HUES6 (cell line): ENCODE measurements at regions not wholly inside any gene's neighbourhood (a gene's known extent, or its start where the extent isn't known, plus 50 kb on each side); places are given as distances from the start of the nearest gene placed in this dataset.

Experiments
- H3K27ac ChIP-seq: 2 replicates; pipeline ENCODE4 v1.7.0; 2013; ENCODE audit warnings: low read depth, mild to moderate bottlenecking, low read length, inconsistent platforms
- H3K27me3 ChIP-seq: 2 replicates; pipeline ENCODE4 v1.6.1; 2013; ENCODE audit warnings: low read length; ENCODE audit not compliant: control insufficient read depth, insufficient read depth
- H3K36me3 ChIP-seq: 2 replicates; pipeline ENCODE4 v1.6.1; 2013; ENCODE audit warnings: low read length; ENCODE audit not compliant: control insufficient read depth, insufficient read depth
- H3K4me1 ChIP-seq: 2 replicates; pipeline ENCODE4 v1.6.1; 2013; ENCODE audit warnings: low read length; ENCODE audit not compliant: control insufficient read depth, insufficient read depth
- H3K4me3 ChIP-seq: 2 replicates; pipeline ENCODE4 v1.5.1; 2013; ENCODE audit warnings: low read depth, low read length
- H3K9ac ChIP-seq: one replicate; pipeline ENCODE4 v1.6.1; 2013; ENCODE audit warnings: mild to moderate bottlenecking, low read length
- H3K9me3 ChIP-seq: 2 replicates; pipeline ENCODE4 v1.6.1; 2013; ENCODE audit warnings: low read depth, low read length; ENCODE audit not compliant: control insufficient read depth, insufficient read depth

GRCh38 chr12:5343711-5344110 lies 88.2 kb upstream of the NTF3 start:
- Histone ChIP-seq H3K4me1 (peaks cover 6% of the 10 kb centered on the region; the same call in 1 of the 2 replicates), H3K4me3 (no peak overlapping the region), H3K9ac (no peak overlapping the region), H3K27ac (no peak overlapping the region), H3K36me3 (no peaks in the 10 kb centered on the region), H3K27me3 (no peaks in the 10 kb centered on the region), H3K9me3 (no peaks in the 10 kb centered on the region)

- no peak overlapping the region for H3K4me3 ChIP-seq
- H3K9ac ChIP-seq: no peak overlapping the region
- H3K4me1 ChIP-seq: peaks cover 6% of the 10 kb centered on the region; the same call in 1 of the 2 replicates
Observed at GRCh38 chr12:5344131-5344530, 87.8 kb upstream of the NTF3 start.

GRCh38 chr12:5345534-5345933 lies 86.4 kb upstream of the NTF3 start:
- no peak overlapping the region for H3K27ac ChIP-seq
- no peaks in the 10 kb centered on the region for H3K9me3 ChIP-seq
- H3K4me3 ChIP-seq: no peak overlapping the region
- no peaks in the 10 kb centered on the region for H3K27me3 ChIP-seq
- H3K4me1 ChIP-seq: peaks cover 6% of the 10 kb centered on the region; the same call in 1 of the 2 replicates
- H3K36me3 ChIP-seq: no peaks in the 10 kb centered on the region
- H3K9ac ChIP-seq: no peak overlapping the region

More at GRCh38 chr12:5344131-5344530, 87.8 kb upstream of the NTF3 start:
- Histone ChIP-seq H3K27me3 (no peaks in the 10 kb centered on the region), H3K27ac (no peak overlapping the region), H3K9me3 (no peaks in the 10 kb centered on the region), H3K36me3 (no peaks in the 10 kb centered on the region)

- Histone ChIP-seq H3K36me3 (no peaks in the 10 kb centered on the region), H3K27me3 (no peaks in the 10 kb centered on the region), H3K9me3 (no peaks in the 10 kb centered on the region; the same call in 1 of the 2 replicates), H3K9ac (no peak overlapping the region), H3K27ac (no peak overlapping the region), H3K4me1 (peaks cover 6% of the 10 kb centered on the region; the same call in 1 of the 2 replicates), H3K4me3 (no peak overlapping the region)
Observed at GRCh38 chr12:5348057-5348456, 83.9 kb upstream of the NTF3 start.

GRCh38 chr12:5348491-5348890 lies 83.4 kb upstream of the NTF3 start:
- Histone ChIP-seq H3K4me3 (no peak overlapping the region), H3K9me3 (no peaks in the 10 kb centered on the region; the same call in 1 of the 2 replicates), H3K27ac (no peak overlapping the region), H3K4me1 (peaks cover 6% of the 10 kb centered on the region; the same call in 1 of the 2 replicates), H3K36me3 (no peaks in the 10 kb centered on the region), H3K9ac (no peak overlapping the region), H3K27me3 (no peaks in the 10 kb centered on the region)

- no peaks in the 10 kb centered on the region for H3K4me1 ChIP-seq
- H3K27ac ChIP-seq: no peak overlapping the region
- H3K36me3 ChIP-seq: no peaks in the 10 kb centered on the region
- H3K27me3 ChIP-seq: no peaks in the 10 kb centered on the region
- no peaks in the 10 kb centered on the region for H3K9me3 ChIP-seq
- H3K4me3 ChIP-seq: no peak overlapping the region
- no peak overlapping the region for H3K9ac ChIP-seq
Observed at GRCh38 chr12:5364036-5364770, 67.7 kb upstream of the NTF3 start.

GRCh38 chr12:5369298-5369697 lies 62.6 kb upstream of the NTF3 start:
- Histone ChIP-seq H3K36me3 (no peaks in the 10 kb centered on the region), H3K4me3 (no peak overlapping the region), H3K27ac (no peak overlapping the region), H3K4me1 (0 out of 2 replicates have a peak, but pooled peaks cover 3% of the 10 kb centered on the region), H3K9me3 (no peaks in the 10 kb centered on the region), H3K27me3 (no peaks in the 10 kb centered on the region), H3K9ac (no peak overlapping the region)

- Histone ChIP-seq H3K27ac (no peak overlapping the region), H3K4me3 (no peak overlapping the region), H3K27me3 (no peaks in the 10 kb centered on the region), H3K9me3 (no peaks in the 10 kb centered on the region), H3K4me1 (0 out of 2 replicates have a peak, but pooled peaks cover 3% of the 10 kb centered on the region), H3K9ac (no peak overlapping the region), H3K36me3 (no peaks in the 10 kb centered on the region)
Observed at GRCh38 chr12:5371631-5372030, 60.3 kb upstream of the NTF3 start.

GRCh38 chr12:5374713-5375112 lies 57.2 kb upstream of the NTF3 start:
- Histone ChIP-seq H3K9me3 (no peaks in the 10 kb centered on the region), H3K4me1 (0 out of 2 replicates have a peak, but pooled peaks cover 3% of the 10 kb centered on the region), H3K4me3 (no peak overlapping the region), H3K9ac (no peak overlapping the region), H3K36me3 (no peaks in the 10 kb centered on the region), H3K27ac (no peak overlapping the region), H3K27me3 (no peaks in the 10 kb centered on the region)

- Histone ChIP-seq H3K9me3 (no peaks in the 10 kb centered on the region), H3K36me3 (no peaks in the 10 kb centered on the region), H3K4me1 (no peaks in the 10 kb centered on the region), H3K4me3 (no peak overlapping the region), H3K27me3 (no peaks in the 10 kb centered on the region), H3K9ac (no peak overlapping the region), H3K27ac (no peak overlapping the region)
Observed at GRCh38 chr12:5375547-5376295, 56.2 kb upstream of the NTF3 start.

- no peaks in the 10 kb centered on the region for H3K27me3 ChIP-seq
- H3K9ac ChIP-seq: no peak overlapping the region
- H3K4me1 ChIP-seq: no peaks in the 10 kb centered on the region
- H3K27ac ChIP-seq: no peak overlapping the region
- H3K4me3 ChIP-seq: no peak overlapping the region
- H3K9me3 ChIP-seq: no peaks in the 10 kb centered on the region
- H3K36me3 ChIP-seq: no peaks in the 10 kb centered on the region
Observed at GRCh38 chr12:5376591-5377207, 55.2 kb upstream of the NTF3 start.
